ENCODE measurements at regions not wholly inside any gene's neighbourhood (a gene's known extent, or its start where the extent isn't known, plus 50 kb on each side); places are given as distances from the start of the nearest gene placed in this dataset.

GRCh38 chr3:107076946-107077345, 300.3 kb upstream of the CCDC54 start:
- no peak for TF ChIP-seq CTCF (IDR thresholded peaks at IDR 0.05)
- Histone ChIP-seq H3K9ac (ENCODE audit: low read depth in 2 of 2, low read length in 2 of 2) (no peak overlapping the region), H3K9me3 (no peaks in the 10 kb centered on the region), H3K4me1 (no peaks in the 10 kb centered on the region), H3K27ac (no peak overlapping the region), H3K36me3 (no peaks in the 10 kb centered on the region), H3K27me3 (no peaks in the 10 kb centered on the region), H3K4me3 (no peak overlapping the region)
- intact Hi-C loops (cut with DNase I): no loop called here
- DNase-seq: no peak

GRCh38 chr3:107077391-107077790, 299.8 kb upstream of the CCDC54 start:
- no peak for TF ChIP-seq CTCF (IDR thresholded peaks at IDR 0.05)
- Histone ChIP-seq H3K27me3 (no peaks in the 10 kb centered on the region), H3K9ac (ENCODE audit: low read depth in 2 of 2, low read length in 2 of 2) (no peak overlapping the region), H3K9me3 (no peaks in the 10 kb centered on the region), H3K4me1 (no peaks in the 10 kb centered on the region), H3K4me3 (no peak overlapping the region), H3K36me3 (no peaks in the 10 kb centered on the region), H3K27ac (no peak overlapping the region)
- intact Hi-C loops (cut with DNase I): no loop called here
- no peak for DNase-seq

GRCh38 chr3:107082527-107082926, 294.7 kb upstream of the CCDC54 start:
- no peak overlapping the region for H3K9ac ChIP-seq (ENCODE audit: low read depth in 2 of 2, low read length in 2 of 2)
- intact Hi-C loops (cut with DNase I): no loop called here
- H3K36me3 ChIP-seq: no peaks in the 10 kb centered on the region
- no peaks in the 10 kb centered on the region for H3K9me3 ChIP-seq
- no peak overlapping the region for H3K4me3 ChIP-seq
- DNase-seq: no peak
- H3K4me1 ChIP-seq: no peaks in the 10 kb centered on the region
- TF ChIP-seq CTCF (IDR thresholded peaks at IDR 0.05): no peak
- H3K27ac ChIP-seq: no peak overlapping the region
- no peaks in the 10 kb centered on the region for H3K27me3 ChIP-seq

GRCh38 chr3:107085261-107085660, 292.0 kb upstream of the CCDC54 start:
- Histone ChIP-seq H3K36me3 (no peaks in the 10 kb centered on the region), H3K9ac (ENCODE audit: low read depth in 2 of 2, low read length in 2 of 2) (no peak overlapping the region), H3K27ac (no peak overlapping the region), H3K27me3 (no peaks in the 10 kb centered on the region), H3K4me3 (no peak overlapping the region), H3K4me1 (no peaks in the 10 kb centered on the region), H3K9me3 (no peaks in the 10 kb centered on the region)
- no peak for TF ChIP-seq CTCF (IDR thresholded peaks at IDR 0.05)
- no peak for DNase-seq
- intact Hi-C loops (cut with DNase I): no loop called here

GRCh38 chr3:107092121-107092520, 285.1 kb upstream of the CCDC54 start:
- TF ChIP-seq CTCF (IDR thresholded peaks at IDR 0.05): no peak
- no peaks in the 10 kb centered on the region for H3K4me1 ChIP-seq
- no peaks in the 10 kb centered on the region for H3K9me3 ChIP-seq
- H3K27ac ChIP-seq: no peak overlapping the region
- DNase-seq: no peak
- H3K36me3 ChIP-seq: no peaks in the 10 kb centered on the region
- H3K27me3 ChIP-seq: no peaks in the 10 kb centered on the region
- intact Hi-C loops (cut with DNase I): no loop called here
- no peak overlapping the region for H3K9ac ChIP-seq (ENCODE audit: low read depth in 2 of 2, low read length in 2 of 2)
- no peak overlapping the region for H3K4me3 ChIP-seq

GRCh38 chr3:107098864-107099263, 278.4 kb upstream of the CCDC54 start:
- DNase-seq: no peak
- H3K36me3 ChIP-seq: no peaks in the 10 kb centered on the region
- intact Hi-C loops (cut with DNase I): no loop called here

More at GRCh38 chr3:107098864-107099263, 278.4 kb upstream of the CCDC54 start:
- no peak overlapping the region for H3K27ac ChIP-seq
- no peak for TF ChIP-seq CTCF (IDR thresholded peaks at IDR 0.05)
- H3K4me1 ChIP-seq: no peaks in the 10 kb centered on the region
- no peaks in the 10 kb centered on the region for H3K9me3 ChIP-seq
- H3K9ac ChIP-seq (ENCODE audit: low read depth in 2 of 2, low read length in 2 of 2): no peak overlapping the region
- H3K27me3 ChIP-seq: no peaks in the 10 kb centered on the region
- H3K4me3 ChIP-seq: no peak overlapping the region

Data from colonic mucosa (tissue), 4 donors.